ENCODE measurements at regions not wholly inside any gene's neighbourhood (a gene's known extent, or its start where the extent isn't known, plus 50 kb on each side); places are given as distances from the start of the nearest gene placed in this dataset.

DNA sequence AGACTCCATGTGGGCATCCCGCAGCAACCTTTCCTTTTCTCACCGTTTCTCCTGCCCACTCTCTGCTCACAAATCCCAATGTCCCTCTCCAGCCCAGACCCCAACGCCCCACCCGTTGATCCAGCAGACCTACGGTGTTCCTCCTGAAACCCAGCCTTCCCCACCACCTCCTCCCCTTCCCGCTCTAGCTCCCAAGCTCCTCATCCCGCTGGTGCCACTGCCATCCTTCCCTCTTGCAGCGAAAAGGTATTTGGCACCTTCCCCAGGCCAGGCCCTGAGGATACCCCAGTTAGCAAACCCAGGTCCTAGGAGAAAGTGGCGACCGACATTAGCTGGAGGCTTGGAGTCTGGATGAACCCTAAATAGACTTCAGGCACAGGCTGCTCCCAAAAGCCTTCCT, 84.0 kb upstream of the RTL6 start:
- Histone ChIP-seq H3K4me3 (ENCODE audit: low read length in 3 of 3) (no peak overlapping the region), H3K9ac (ENCODE audit: low read length in 3 of 3) (no peak overlapping the region), H3K36me3 (ENCODE audit: control insufficient read depth in 2 of 3, insufficient read depth in 3 of 3, low read length in 3 of 3) (no peaks in the 10 kb centered on the region), H3K27me3 (ENCODE audit: control insufficient read depth, insufficient read depth, low read length) (no peaks in the 10 kb centered on the region), H3K9me3 (ENCODE audit: control insufficient read depth in 2 of 3, insufficient read depth in 1 of 3, low read length in 3 of 3) (no peaks in the 10 kb centered on the region), H3K27ac (ENCODE audit: low read depth in 2 of 2, low read length in 2 of 2) (no peak overlapping the region), H3K4me1 (ENCODE audit: control insufficient read depth in 2 of 3, insufficient read depth in 2 of 3, low read depth in 1 of 3, low read length in 3 of 3) (no peaks in the 10 kb centered on the region)
- TF ChIP-seq, protein P1, sequence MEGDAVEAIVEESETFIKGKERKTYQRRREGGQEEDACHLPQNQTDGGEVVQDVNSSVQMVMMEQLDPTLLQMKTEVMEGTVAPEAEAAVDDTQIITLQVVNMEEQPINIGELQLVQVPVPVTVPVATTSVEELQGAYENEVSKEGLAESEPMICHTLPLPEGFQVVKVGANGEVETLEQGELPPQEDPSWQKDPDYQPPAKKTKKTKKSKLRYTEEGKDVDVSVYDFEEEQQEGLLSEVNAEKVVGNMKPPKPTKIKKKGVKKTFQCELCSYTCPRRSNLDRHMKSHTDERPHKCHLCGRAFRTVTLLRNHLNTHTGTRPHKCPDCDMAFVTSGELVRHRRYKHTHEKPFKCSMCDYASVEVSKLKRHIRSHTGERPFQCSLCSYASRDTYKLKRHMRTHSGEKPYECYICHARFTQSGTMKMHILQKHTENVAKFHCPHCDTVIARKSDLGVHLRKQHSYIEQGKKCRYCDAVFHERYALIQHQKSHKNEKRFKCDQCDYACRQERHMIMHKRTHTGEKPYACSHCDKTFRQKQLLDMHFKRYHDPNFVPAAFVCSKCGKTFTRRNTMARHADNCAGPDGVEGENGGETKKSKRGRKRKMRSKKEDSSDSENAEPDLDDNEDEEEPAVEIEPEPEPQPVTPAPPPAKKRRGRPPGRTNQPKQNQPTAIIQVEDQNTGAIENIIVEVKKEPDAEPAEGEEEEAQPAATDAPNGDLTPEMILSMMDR (IDR thresholded peaks at IDR 0.05; ENCODE audit: borderline replicate concordance, extremely low read depth, insufficient read depth), result no peak
- FAIRE-seq (no peak), DNase-seq (peak in 3 of 5 donors; percentile 5 to 39 (median 28))
- intact Hi-C loops (cut with DNase I), result no loop called here

- intact Hi-C loops (cut with DNase I), result no loop called here
- peak in 2 of 5 donors; percentile 9 to 24 for DNase-seq
- H3K27me3 ChIP-seq (ENCODE audit: control insufficient read depth, insufficient read depth, low read length), result no peaks in the 10 kb centered on the region
- no peaks in the 10 kb centered on the region for H3K9me3 ChIP-seq (ENCODE audit: control insufficient read depth in 2 of 3, insufficient read depth in 1 of 3, low read length in 3 of 3)
- no peak overlapping the region for H3K27ac ChIP-seq (ENCODE audit: low read depth in 2 of 2, low read length in 2 of 2)
- H3K9ac ChIP-seq (ENCODE audit: low read length in 3 of 3), result no peak overlapping the region
- H3K36me3 ChIP-seq (ENCODE audit: control insufficient read depth in 2 of 3, insufficient read depth in 3 of 3, low read length in 3 of 3), result no peaks in the 10 kb centered on the region
- no peak for FAIRE-seq
- TF ChIP-seq, protein P1 (IDR thresholded peaks at IDR 0.05; ENCODE audit: borderline replicate concordance, extremely low read depth, insufficient read depth), result no peak
- H3K4me3 ChIP-seq (ENCODE audit: low read length in 3 of 3), result no peak overlapping the region
- no peaks in the 10 kb centered on the region for H3K4me1 ChIP-seq (ENCODE audit: control insufficient read depth in 2 of 3, insufficient read depth in 2 of 3, low read depth in 1 of 3, low read length in 3 of 3)
These were observed 83.0 kb upstream of the RTL6 start for GRCh38 chr22:44581096-44581435.

GRCh38 chr22:44580176-44581095, 82.4 kb upstream of the RTL6 start:
- FAIRE-seq (no peak), DNase-seq (peak in 4 of 5 donors; percentile 16 to 57 (median 40))
- TF ChIP-seq, protein P1 (IDR thresholded peaks at IDR 0.05; ENCODE audit: borderline replicate concordance, extremely low read depth, insufficient read depth), result no peak

More at GRCh38 chr22:44580176-44581095, 82.4 kb upstream of the RTL6 start:
- Histone ChIP-seq H3K4me3 (ENCODE audit: low read length in 3 of 3) (no peak overlapping the region), H3K27me3 (ENCODE audit: control insufficient read depth, insufficient read depth, low read length) (no peaks in the 10 kb centered on the region), H3K9me3 (ENCODE audit: control insufficient read depth in 2 of 3, insufficient read depth in 1 of 3, low read length in 3 of 3) (no peaks in the 10 kb centered on the region), H3K9ac (ENCODE audit: low read length in 3 of 3) (no peak overlapping the region), H3K36me3 (ENCODE audit: control insufficient read depth in 2 of 3, insufficient read depth in 3 of 3, low read length in 3 of 3) (no peaks in the 10 kb centered on the region), H3K4me1 (ENCODE audit: control insufficient read depth in 2 of 3, insufficient read depth in 2 of 3, low read depth in 1 of 3, low read length in 3 of 3) (no peaks in the 10 kb centered on the region), H3K27ac (ENCODE audit: low read depth in 2 of 2, low read length in 2 of 2) (no peak overlapping the region)
- intact Hi-C loops (cut with DNase I), result no loop called here
